HFF-Myc (cell line): ENCODE measurements at regions not wholly inside any gene's neighbourhood (a gene's known extent, or its start where the extent isn't known, plus 50 kb on each side); places are given as distances from the start of the nearest gene placed in this dataset.

Experiments
- DNase-seq: peaks from one replicate; pipeline ENCODE4 v3.0.0-alpha.2; 2011; ENCODE audit warnings: low read depth; ENCODE audit errors: extremely low read depth
- H3K4me3 ChIP-seq: replicated peaks from 2 replicates; pipeline ENCODE4 v1.5.1; 2011; ENCODE audit warnings: low read depth, mild to moderate bottlenecking, control low read depth, low read length
- CTCF ChIP-seq: IDR thresholded peaks from 2 replicates; pipeline ENCODE4 v1.5.1; 2012; ENCODE audit warnings: mild to moderate bottlenecking, low read depth, low read length, control low read depth; ENCODE audit errors: missing control alignments

GRCh38 chr3:5791558-5791957, 604.1 kb downstream of the EDEM1 start:
- TF ChIP-seq CTCF = no peak
- no peak overlapping the region for H3K4me3 ChIP-seq
- DNase-seq = no peak

GRCh38 chr3:5796541-5796940, 609.0 kb downstream of the EDEM1 start:
- no peak overlapping the region for H3K4me3 ChIP-seq
- DNase-seq = no peak
- no peak for TF ChIP-seq CTCF

- no peak for DNase-seq
- H3K4me3 ChIP-seq = no peak overlapping the region
- TF ChIP-seq CTCF = no peak
Observed at GRCh38 chr3:5798809-5799208, 611.3 kb downstream of the EDEM1 start.

GRCh38 chr3:5799398-5799797, 611.9 kb downstream of the EDEM1 start:
- TF ChIP-seq CTCF = no peak
- H3K4me3 ChIP-seq = no peak overlapping the region
- no peak for DNase-seq

- H3K4me3 ChIP-seq = no peak overlapping the region
- TF ChIP-seq CTCF = no peak
- no peak for DNase-seq
Observed at GRCh38 chr3:5800965-5801364, 613.5 kb downstream of the EDEM1 start.

- no peak overlapping the region for H3K4me3 ChIP-seq
- no peak for TF ChIP-seq CTCF
- DNase-seq = no peak
Observed at GRCh38 chr3:5806192-5806591, 618.7 kb downstream of the EDEM1 start.

- TF ChIP-seq CTCF = no peak
- no peak for DNase-seq
- no peak overlapping the region for H3K4me3 ChIP-seq
Observed at GRCh38 chr3:5809586-5810246, 622.2 kb downstream of the EDEM1 start.
